DMS53 (cell line): ENCODE measurements at regions not wholly inside any gene's neighbourhood (a gene's known extent, or its start where the extent isn't known, plus 50 kb on each side); places are given as distances from the start of the nearest gene placed in this dataset.
A peak's percentile ranks its signal among the peaks of the same experiment; 100 is the strongest.

Source experiments
- DNase-seq: peaks from one replicate; lab custom pipeline; 2025; lab: John Stamatoyannopoulos, UW

GRCh38 chr2:10201201-10201600 is 78.7 kb downstream of the RRM2 start:
- peak; percentile 55 for DNase-seq

GRCh38 chr2:10202131-10202665 is 79.7 kb downstream of the RRM2 start:
- no peak for DNase-seq

GRCh38 chr2:10204326-10205161 is 82.0 kb downstream of the RRM2 start:
- DNase-seq = no peak

- no peak for DNase-seq
Measured at GRCh38 chr2:10205162-10205475, 82.6 kb downstream of the RRM2 start.

- no peak for DNase-seq
Measured at GRCh38 chr2:10208736-10209135, 86.2 kb downstream of the RRM2 start.

GRCh38 chr2:10209406-10209935 is 86.9 kb downstream of the RRM2 start:
- no peak for DNase-seq

GRCh38 chr2:10210336-10210735 is 87.8 kb downstream of the RRM2 start:
- DNase-seq = no peak

GRCh38 chr2:10211844-10212422 is 89.4 kb downstream of the RRM2 start:
- no peak for DNase-seq

GRCh38 chr2:10212827-10213226 is 89.9 kb upstream of the HPCAL1 start:
- no peak for DNase-seq

GRCh38 chr2:10214179-10214578 is 88.5 kb upstream of the HPCAL1 start:
- DNase-seq = no peak

- no peak for DNase-seq
Measured at GRCh38 chr2:10215393-10215935, 87.2 kb upstream of the HPCAL1 start.

GRCh38 chr2:10216677-10217488 is 85.8 kb upstream of the HPCAL1 start:
- no peak for DNase-seq

- DNase-seq = no peak
Measured at GRCh38 chr2:10217489-10218435, 84.9 kb upstream of the HPCAL1 start.

GRCh38 chr2:10220045-10220901 is 82.4 kb upstream of the HPCAL1 start:
- DNase-seq = peak; percentile 75

GRCh38 chr2:10220902-10221391 is 81.8 kb upstream of the HPCAL1 start:
- DNase-seq = peak; percentile 75

GRCh38 chr2:10221443-10221842 is 81.3 kb upstream of the HPCAL1 start:
- no peak for DNase-seq

GRCh38 chr2:10221976-10222870 is 80.5 kb upstream of the HPCAL1 start:
- no peak for DNase-seq

- no peak for DNase-seq
Measured at GRCh38 chr2:10223471-10223870, 79.2 kb upstream of the HPCAL1 start.
